ENCODE measurements at regions not wholly inside any gene's neighbourhood (a gene's known extent, or its start where the extent isn't known, plus 50 kb on each side); places are given as distances from the start of the nearest gene placed in this dataset.
"Not testable (repeated sequence)": the region's sequence is repeated elsewhere in the genome, so short reads cannot be mapped to it uniquely, and the experiment has no call there.

- H3K9me3 ChIP-seq (ENCODE audit: control insufficient read depth in 2 of 2, insufficient read depth in 1 of 2, low read length in 1 of 2); H3K36me3 ChIP-seq (ENCODE audit: control insufficient read depth in 2 of 2, insufficient read depth in 2 of 2, low read length in 1 of 2); H3K4me3 ChIP-seq (ENCODE audit: low read length in 2 of 2); H3K27ac ChIP-seq (ENCODE audit: low read depth in 1 of 2, low read length in 1 of 2); H3K27me3 ChIP-seq (ENCODE audit: control insufficient read depth in 2 of 2, insufficient read depth in 1 of 2, low read length in 1 of 2); H3K4me1 ChIP-seq (ENCODE audit: control insufficient read depth in 2 of 2, insufficient read depth in 2 of 2, low read length in 2 of 2); DNase-seq (ENCODE audit: low read depth in 6 of 9, low spot score in 9 of 9): not testable (repeated sequence)
- 89% methylated on average over 9 of the region's 9 CpGs for WGBS
These were observed 131.2 kb upstream of the MALRD1 start for GRCh38 chr10:18917431-18917830.

- peaks cover 0 to 6% of the 10 kb centered on the region in 2 donors for H3K9me3 ChIP-seq (ENCODE audit: control insufficient read depth in 2 of 2, insufficient read depth in 1 of 2, low read length in 1 of 2)
- WGBS: 93% methylated on average over 4 of the region's 4 CpGs
- H3K4me1 ChIP-seq (ENCODE audit: control insufficient read depth in 2 of 2, insufficient read depth in 2 of 2, low read length in 2 of 2): no peaks in the 10 kb centered on the region
- no peak overlapping the region for H3K27ac ChIP-seq (ENCODE audit: low read depth in 1 of 2, low read length in 1 of 2)
- no peak overlapping the region for H3K4me3 ChIP-seq (ENCODE audit: low read length in 2 of 2)
- no peaks in the 10 kb centered on the region for H3K36me3 ChIP-seq (ENCODE audit: control insufficient read depth in 2 of 2, insufficient read depth in 2 of 2, low read length in 1 of 2)
- H3K27me3 ChIP-seq (ENCODE audit: control insufficient read depth in 2 of 2, insufficient read depth in 1 of 2, low read length in 1 of 2): no peaks in the 10 kb centered on the region
- DNase-seq (ENCODE audit: low read depth in 6 of 9, low spot score in 9 of 9): no peak
These were observed 130.1 kb upstream of the MALRD1 start for GRCh38 chr10:18918532-18918931.

- no peaks in the 10 kb centered on the region for H3K27me3 ChIP-seq (ENCODE audit: control insufficient read depth in 2 of 2, insufficient read depth in 1 of 2, low read length in 1 of 2)
- peaks cover 0 to 8% of the 10 kb centered on the region in 2 donors for H3K9me3 ChIP-seq (ENCODE audit: control insufficient read depth in 2 of 2, insufficient read depth in 1 of 2, low read length in 1 of 2)
- no peak overlapping the region for H3K4me3 ChIP-seq (ENCODE audit: low read length in 2 of 2)
- no peak for DNase-seq (ENCODE audit: low read depth in 6 of 9, low spot score in 9 of 9)
- H3K36me3 ChIP-seq (ENCODE audit: control insufficient read depth in 2 of 2, insufficient read depth in 2 of 2, low read length in 1 of 2): no peaks in the 10 kb centered on the region
- no peaks in the 10 kb centered on the region for H3K4me1 ChIP-seq (ENCODE audit: control insufficient read depth in 2 of 2, insufficient read depth in 2 of 2, low read length in 2 of 2)
- H3K27ac ChIP-seq (ENCODE audit: low read depth in 1 of 2, low read length in 1 of 2): no peak overlapping the region
These were observed 99.2 kb upstream of the MALRD1 start for GRCh38 chr10:18949391-18949790.

- H3K27ac ChIP-seq (ENCODE audit: low read depth in 1 of 2, low read length in 1 of 2); H3K36me3 ChIP-seq (ENCODE audit: control insufficient read depth in 2 of 2, insufficient read depth in 2 of 2, low read length in 1 of 2); H3K4me1 ChIP-seq (ENCODE audit: control insufficient read depth in 2 of 2, insufficient read depth in 2 of 2, low read length in 2 of 2); H3K4me3 ChIP-seq (ENCODE audit: low read length in 2 of 2); DNase-seq (ENCODE audit: low read depth in 6 of 9, low spot score in 9 of 9); H3K27me3 ChIP-seq (ENCODE audit: control insufficient read depth in 2 of 2, insufficient read depth in 1 of 2, low read length in 1 of 2): not testable (repeated sequence)
- peaks cover 0 to 10% of the 10 kb centered on the region in 2 donors for H3K9me3 ChIP-seq (ENCODE audit: control insufficient read depth in 2 of 2, insufficient read depth in 1 of 2, low read length in 1 of 2)
- 93% methylated on average over 35 of the region's 35 CpGs for WGBS
These were observed 97.4 kb upstream of the MALRD1 start for GRCh38 chr10:18951072-18951823.

- 67% methylated on average over 1 of the region's 1 CpG for WGBS
- peaks cover 0 to 31% of the 10 kb centered on the region in 2 donors for H3K9me3 ChIP-seq (ENCODE audit: control insufficient read depth in 2 of 2, insufficient read depth in 1 of 2, low read length in 1 of 2)
- H3K27ac ChIP-seq (ENCODE audit: low read depth in 1 of 2, low read length in 1 of 2): no peak overlapping the region
- DNase-seq (ENCODE audit: low read depth in 6 of 9, low spot score in 9 of 9): no peak
- no peak overlapping the region for H3K4me3 ChIP-seq (ENCODE audit: low read length in 2 of 2)
- no peaks in the 10 kb centered on the region for H3K4me1 ChIP-seq (ENCODE audit: control insufficient read depth in 2 of 2, insufficient read depth in 2 of 2, low read length in 2 of 2)
- H3K27me3 ChIP-seq (ENCODE audit: control insufficient read depth in 2 of 2, insufficient read depth in 1 of 2, low read length in 1 of 2): no peaks in the 10 kb centered on the region
- no peaks in the 10 kb centered on the region for H3K36me3 ChIP-seq (ENCODE audit: control insufficient read depth in 2 of 2, insufficient read depth in 2 of 2, low read length in 1 of 2)
These were observed 93.5 kb upstream of the MALRD1 start for GRCh38 chr10:18955061-18955460.

- Histone ChIP-seq H3K4me3 (ENCODE audit: low read length in 2 of 2) (no peak overlapping the region), H3K27ac (ENCODE audit: low read depth in 1 of 2, low read length in 1 of 2) (no peak overlapping the region), H3K4me1 (ENCODE audit: control insufficient read depth in 2 of 2, insufficient read depth in 2 of 2, low read length in 2 of 2) (no peaks in the 10 kb centered on the region), H3K36me3 (ENCODE audit: control insufficient read depth in 2 of 2, insufficient read depth in 2 of 2, low read length in 1 of 2) (no peaks in the 10 kb centered on the region), H3K9me3 (ENCODE audit: control insufficient read depth in 2 of 2, insufficient read depth in 1 of 2, low read length in 1 of 2) (peaks cover 0 to 23% of the 10 kb centered on the region in 2 donors), H3K27me3 (ENCODE audit: control insufficient read depth in 2 of 2, insufficient read depth in 1 of 2, low read length in 1 of 2) (no peaks in the 10 kb centered on the region)
- no peak for DNase-seq (ENCODE audit: low read depth in 6 of 9, low spot score in 9 of 9)
- WGBS: 95% methylated on average over 10 of the region's 10 CpGs
These were observed 89.2 kb upstream of the MALRD1 start for GRCh38 chr10:18959369-18959768.

GRCh38 chr10:18960466-18961079, 88.0 kb upstream of the MALRD1 start:
- H3K27ac ChIP-seq (ENCODE audit: low read depth in 1 of 2, low read length in 1 of 2): no peak overlapping the region
- H3K4me3 ChIP-seq (ENCODE audit: low read length in 2 of 2): no peak overlapping the region
- WGBS: 92% methylated on average over 11 of the region's 11 CpGs
- H3K9me3 ChIP-seq (ENCODE audit: control insufficient read depth in 2 of 2, insufficient read depth in 1 of 2, low read length in 1 of 2): peaks cover 0 to 20% of the 10 kb centered on the region in 2 donors
- H3K27me3 ChIP-seq (ENCODE audit: control insufficient read depth in 2 of 2, insufficient read depth in 1 of 2, low read length in 1 of 2): no peaks in the 10 kb centered on the region
- no peaks in the 10 kb centered on the region for H3K36me3 ChIP-seq (ENCODE audit: control insufficient read depth in 2 of 2, insufficient read depth in 2 of 2, low read length in 1 of 2)
- no peaks in the 10 kb centered on the region for H3K4me1 ChIP-seq (ENCODE audit: control insufficient read depth in 2 of 2, insufficient read depth in 2 of 2, low read length in 2 of 2)
- DNase-seq (ENCODE audit: low read depth in 6 of 9, low spot score in 9 of 9): no peak

- Histone ChIP-seq H3K27ac (ENCODE audit: low read depth in 1 of 2, low read length in 1 of 2) (no peak overlapping the region), H3K4me3 (ENCODE audit: low read length in 2 of 2) (no peak overlapping the region), H3K9me3 (ENCODE audit: control insufficient read depth in 2 of 2, insufficient read depth in 1 of 2, low read length in 1 of 2) (no peaks in the 10 kb centered on the region), H3K27me3 (ENCODE audit: control insufficient read depth in 2 of 2, insufficient read depth in 1 of 2, low read length in 1 of 2) (no peaks in the 10 kb centered on the region), H3K36me3 (ENCODE audit: control insufficient read depth in 2 of 2, insufficient read depth in 2 of 2, low read length in 1 of 2) (no peaks in the 10 kb centered on the region), H3K4me1 (ENCODE audit: control insufficient read depth in 2 of 2, insufficient read depth in 2 of 2, low read length in 2 of 2) (no peaks in the 10 kb centered on the region)
- DNase-seq (ENCODE audit: low read depth in 6 of 9, low spot score in 9 of 9): no peak
- 90% methylated on average over 1 of the region's 1 CpG for WGBS
These were observed 80.4 kb upstream of the MALRD1 start for GRCh38 chr10:18968159-18968558.

- H3K4me1 ChIP-seq (ENCODE audit: control insufficient read depth in 2 of 2, insufficient read depth in 2 of 2, low read length in 2 of 2): no peaks in the 10 kb centered on the region
- H3K27me3 ChIP-seq (ENCODE audit: control insufficient read depth in 2 of 2, insufficient read depth in 1 of 2, low read length in 1 of 2): no peaks in the 10 kb centered on the region
- no peaks in the 10 kb centered on the region for H3K36me3 ChIP-seq (ENCODE audit: control insufficient read depth in 2 of 2, insufficient read depth in 2 of 2, low read length in 1 of 2)
- no peak for DNase-seq (ENCODE audit: low read depth in 6 of 9, low spot score in 9 of 9)
- 83% methylated on average over 4 of the region's 4 CpGs for WGBS
- H3K27ac ChIP-seq (ENCODE audit: low read depth in 1 of 2, low read length in 1 of 2): no peak overlapping the region
- H3K4me3 ChIP-seq (ENCODE audit: low read length in 2 of 2): no peak overlapping the region
- H3K9me3 ChIP-seq (ENCODE audit: control insufficient read depth in 2 of 2, insufficient read depth in 1 of 2, low read length in 1 of 2): no peaks in the 10 kb centered on the region
These were observed 71.8 kb upstream of the MALRD1 start for GRCh38 chr10:18976696-18977251.

Data from thymus (tissue), 11 donors.